ENCODE measurements at regions not wholly inside any gene's neighbourhood (a gene's known extent, or its start where the extent isn't known, plus 50 kb on each side); places are given as distances from the start of the nearest gene placed in this dataset.
"Not testable (repeated sequence)": the region's sequence is repeated elsewhere in the genome, so short reads cannot be mapped to it uniquely, and the experiment has no call there.

- no peak for TF ChIP-seq YY1 (IDR thresholded peaks at IDR 0.05; ENCODE audit: extremely low read depth, insufficient replicate concordance, low read depth, low read length)
- TF ChIP-seq CBX3 (IDR thresholded peaks at IDR 0.05; ENCODE audit: low read depth) = no peak
Measured at GRCh38 chr22:49396817-49397216, 430.9 kb downstream of the BRD1 start (continued).

GRCh38 chr22:49395617-49396016 is 432.1 kb downstream of the BRD1 start:
- DNase-seq (ENCODE audit: low read depth, low spot score) (no peak), ATAC-seq (no peak)
- ChIA-PET RAD21 (ENCODE audit: low non-redundant PET in 1 of 2, low total read pairs in 2 of 2, uncharacterized antibody in 2 of 2, unreplicated experiment in 2 of 2) (no interaction called here), CTCF (no interaction called here), POLR2A (no interaction called here)
- H3K36me3 ChIP-seq (ENCODE audit: control insufficient read depth in 1 of 2, insufficient read depth in 2 of 2, low read length in 2 of 2) = no peaks in the 10 kb centered on the region
- H3K4me1 ChIP-seq (ENCODE audit: control insufficient read depth in 1 of 2, insufficient read depth in 2 of 2, low read length in 2 of 2) = peaks cover 0 to 5% of the 10 kb centered on the region in 2 experiments; a peak in 2 of 4 replicates
- no peaks in the 10 kb centered on the region for H4K20me1 ChIP-seq (ENCODE audit: insufficient read depth)
- no peaks in the 10 kb centered on the region for H3K9me3 ChIP-seq (ENCODE audit: control insufficient read depth in 1 of 2, insufficient read depth in 1 of 2, low read depth in 1 of 2, low read length in 2 of 2)
- BruUV-seq (replicated peaks) = no TSS peak
- H3K27ac ChIP-seq (ENCODE audit: low read depth, low read length) = no peak overlapping the region
- no peaks in the 10 kb centered on the region for H3K9me2 ChIP-seq (ENCODE audit: insufficient read depth)
- no peak overlapping the region for H3K4me3 ChIP-seq (replicated peaks in 1 of 2; ENCODE audit: low read depth in 1 of 2, low read length in 2 of 2)
- intact Hi-C loops (cut with micrococcal nuclease) = no loop called here
- TF ChIP-seq JUND (IDR thresholded peaks at IDR 0.05) = no peak
- no peak for TF ChIP-seq EZH2 (IDR thresholded peaks at IDR 0.05)
- TF ChIP-seq RAD21 (IDR thresholded peaks at IDR 0.05; ENCODE audit: low read depth) = no peak
- no peak for TF ChIP-seq SRF (IDR thresholded peaks at IDR 0.05; ENCODE audit: low read depth)
- no peak for TF ChIP-seq SP1 (IDR thresholded peaks at IDR 0.05; ENCODE audit: low read depth)
- TF ChIP-seq EGR1 (IDR thresholded peaks at IDR 0.05; ENCODE audit: low read depth) = no peak
- TF ChIP-seq ATF3 (IDR thresholded peaks at IDR 0.05) = no peak
- no peak for TF ChIP-seq ZBTB33 (IDR thresholded peaks at IDR 0.05; ENCODE audit: extremely low read depth, insufficient replicate concordance, low read length)
- no peak for TF ChIP-seq CBX3 (IDR thresholded peaks at IDR 0.05; ENCODE audit: low read depth)
- no peak for TF ChIP-seq TCF7L2 (IDR thresholded peaks at IDR 0.05; ENCODE audit: borderline replicate concordance, extremely low read depth, insufficient read depth, insufficient read length)
- no peak for TF ChIP-seq CTCF (IDR thresholded peaks at IDR 0.05 in 2 of 3, conservative IDR thresholded peaks at IDR 0.05 in 1 of 3; ENCODE audit: borderline replicate concordance in 1 of 3, insufficient read depth in 1 of 3, low read depth in 2 of 3, low read length in 2 of 3)
- TF ChIP-seq SIN3A (IDR thresholded peaks at IDR 0.05; ENCODE audit: low read depth) = no peak
- no peak for TF ChIP-seq YY1 (IDR thresholded peaks at IDR 0.05; ENCODE audit: extremely low read depth, insufficient replicate concordance, low read depth, low read length)
- TF ChIP-seq POLR2AphosphoS5 (IDR thresholded peaks at IDR 0.05; ENCODE audit: low read depth, low read length) = no peak
- no peak for TF ChIP-seq ZFX (IDR thresholded peaks at IDR 0.05)
- no peak for TF ChIP-seq FOSL1 (IDR thresholded peaks at IDR 0.05; ENCODE audit: low read depth)
- TF ChIP-seq MAX (IDR thresholded peaks at IDR 0.05) = no peak
- TF ChIP-seq EZH2phosphoT487 (IDR thresholded peaks at IDR 0.05; ENCODE audit: borderline replicate concordance) = no peak
- no peaks in the 10 kb centered on the region for H3K79me2 ChIP-seq (ENCODE audit: insufficient read depth, low read length)
- no peak overlapping the region for H3K4me2 ChIP-seq (ENCODE audit: low read length)
- no peak overlapping the region for H2AFZ ChIP-seq (ENCODE audit: low read depth, low read length, poor library complexity, severe bottlenecking)
- H3K27me3 ChIP-seq (ENCODE audit: insufficient read depth, low read length) = no peaks in the 10 kb centered on the region
- no peak overlapping the region for H3K9ac ChIP-seq (ENCODE audit: low read length)

- RAD21 ChIA-PET (ENCODE audit: low non-redundant PET in 1 of 2, low total read pairs in 2 of 2, uncharacterized antibody in 2 of 2, unreplicated experiment in 2 of 2); POLR2A ChIA-PET; CTCF ChIA-PET; H3K4me1 ChIP-seq (ENCODE audit: control insufficient read depth in 1 of 2, insufficient read depth in 2 of 2, low read length in 2 of 2); H3K36me3 ChIP-seq (ENCODE audit: control insufficient read depth in 1 of 2, insufficient read depth in 2 of 2, low read length in 2 of 2); H3K9me2 ChIP-seq (ENCODE audit: insufficient read depth); H2AFZ ChIP-seq (ENCODE audit: low read depth, low read length, poor library complexity, severe bottlenecking); H3K9me3 ChIP-seq (ENCODE audit: control insufficient read depth in 1 of 2, insufficient read depth in 1 of 2, low read depth in 1 of 2, low read length in 2 of 2); H3K9ac ChIP-seq (ENCODE audit: low read length); H4K20me1 ChIP-seq (ENCODE audit: insufficient read depth); H3K4me3 ChIP-seq (replicated peaks in 1 of 2; ENCODE audit: low read depth in 1 of 2, low read length in 2 of 2); H3K27ac ChIP-seq (ENCODE audit: low read depth, low read length); BruUV-seq (replicated peaks); H3K4me2 ChIP-seq (ENCODE audit: low read length); H3K79me2 ChIP-seq (ENCODE audit: insufficient read depth, low read length); intact Hi-C loops (cut with micrococcal nuclease); ATAC-seq; H3K27me3 ChIP-seq (ENCODE audit: insufficient read depth, low read length); DNase-seq (ENCODE audit: low read depth, low spot score): not testable (repeated sequence)
Measured at GRCh38 chr22:49395062-49395461, 432.6 kb downstream of the BRD1 start.
